Neuron (in vitro differentiated cells): ENCODE measurements at regions not wholly inside any gene's neighbourhood (a gene's known extent, or its start where the extent isn't known, plus 50 kb on each side); places are given as distances from the start of the nearest gene placed in this dataset.

Experiments used
- H2AFZ ChIP-seq: one replicate; pipeline ENCODE4 v1.6.1; 2013; ENCODE audit warnings: low read depth, mild to moderate bottlenecking, inconsistent platforms, low read length, moderate library complexity
- H3K27me3 ChIP-seq: one replicate; pipeline ENCODE4 v1.6.1; 2013; ENCODE audit warnings: low read length; ENCODE audit not compliant: insufficient read depth
- H3K36me3 ChIP-seq: one replicate; pipeline ENCODE4 v1.6.1; 2013; ENCODE audit warnings: low read length; ENCODE audit not compliant: insufficient read depth
- H3K4me1 ChIP-seq: one replicate; pipeline ENCODE4 v1.6.1; 2013; ENCODE audit warnings: low read length; ENCODE audit not compliant: insufficient read depth
- H3K4me3 ChIP-seq: 2 replicates; pipeline ENCODE4 v1.5.1; 2013; ENCODE audit warnings: mild to moderate bottlenecking, low read length, moderate library complexity
- H3K9me3 ChIP-seq: one replicate; pipeline ENCODE4 v1.6.1; 2013; ENCODE audit warnings: low read length

- Histone ChIP-seq H2AFZ (no peak overlapping the region), H3K4me3 (no peak overlapping the region), H3K4me1 (peaks cover 6% of the 10 kb centered on the region), H3K9me3 (no peaks in the 10 kb centered on the region), H3K27me3 (no peaks in the 10 kb centered on the region), H3K36me3 (no peaks in the 10 kb centered on the region)
These were observed 268.3 kb upstream of the CPNE8 start for GRCh38 chr12:39173726-39174125.

- Histone ChIP-seq H3K27me3 (no peaks in the 10 kb centered on the region), H3K4me3 (no peak overlapping the region), H3K4me1 (no peaks in the 10 kb centered on the region), H3K9me3 (no peaks in the 10 kb centered on the region), H3K36me3 (no peaks in the 10 kb centered on the region), H2AFZ (no peak overlapping the region)
These were observed 259.9 kb upstream of the CPNE8 start for GRCh38 chr12:39165338-39165737.

GRCh38 chr12:39161465-39162085 lies 256.2 kb upstream of the CPNE8 start:
- Histone ChIP-seq H3K27me3 (no peaks in the 10 kb centered on the region), H3K4me1 (no peaks in the 10 kb centered on the region), H2AFZ (no peak overlapping the region)

GRCh38 chr12:39157696-39158342 lies 252.4 kb upstream of the CPNE8 start:
- no peaks in the 10 kb centered on the region for H3K4me1 ChIP-seq

More at GRCh38 chr12:39161465-39162085, 256.2 kb upstream of the CPNE8 start:
- Histone ChIP-seq H3K36me3 (no peaks in the 10 kb centered on the region), H3K4me3 (no peak overlapping the region), H3K9me3 (no peaks in the 10 kb centered on the region)

GRCh38 chr12:39145175-39145999 lies 240.0 kb upstream of the CPNE8 start:
- H3K36me3 ChIP-seq, result no peaks in the 10 kb centered on the region
- H3K4me1 ChIP-seq, result no peaks in the 10 kb centered on the region
- H2AFZ ChIP-seq, result no peak overlapping the region
- no peak overlapping the region for H3K4me3 ChIP-seq
- no peaks in the 10 kb centered on the region for H3K27me3 ChIP-seq
- peaks cover 3% of the 10 kb centered on the region for H3K9me3 ChIP-seq

More at GRCh38 chr12:39157696-39158342, 252.4 kb upstream of the CPNE8 start:
- Histone ChIP-seq H3K36me3 (no peaks in the 10 kb centered on the region), H3K9me3 (no peaks in the 10 kb centered on the region), H3K4me3 (no peak overlapping the region), H3K27me3 (no peaks in the 10 kb centered on the region), H2AFZ (no peak overlapping the region)

- Histone ChIP-seq H3K9me3 (peaks cover 3% of the 10 kb centered on the region), H3K27me3 (no peaks in the 10 kb centered on the region), H2AFZ (no peak overlapping the region), H3K4me1 (no peaks in the 10 kb centered on the region), H3K4me3 (no peak overlapping the region), H3K36me3 (no peaks in the 10 kb centered on the region)
These were observed 239.2 kb upstream of the CPNE8 start for GRCh38 chr12:39144613-39145061.

- no peak overlapping the region for H3K4me3 ChIP-seq
- no peaks in the 10 kb centered on the region for H3K4me1 ChIP-seq
- H3K27me3 ChIP-seq, result no peaks in the 10 kb centered on the region
- no peaks in the 10 kb centered on the region for H3K9me3 ChIP-seq
- no peak overlapping the region for H2AFZ ChIP-seq
- H3K36me3 ChIP-seq, result no peaks in the 10 kb centered on the region
These were observed 232.9 kb upstream of the CPNE8 start for GRCh38 chr12:39138268-39138667.

GRCh38 chr12:39127401-39127800 lies 222.0 kb upstream of the CPNE8 start:
- Histone ChIP-seq H3K27me3 (no peaks in the 10 kb centered on the region), H3K4me1 (peaks cover 19% of the 10 kb centered on the region), H3K9me3 (no peaks in the 10 kb centered on the region), H3K4me3 (no peak overlapping the region), H3K36me3 (no peaks in the 10 kb centered on the region), H2AFZ (no peak overlapping the region)

- no peaks in the 10 kb centered on the region for H3K9me3 ChIP-seq
- H3K27me3 ChIP-seq, result no peaks in the 10 kb centered on the region
These were observed 220.2 kb upstream of the CPNE8 start for GRCh38 chr12:39125566-39125965.

GRCh38 chr12:39124768-39125167 lies 219.4 kb upstream of the CPNE8 start:
- H3K27me3 ChIP-seq, result no peaks in the 10 kb centered on the region
- H3K4me3 ChIP-seq, result no peak overlapping the region
- H3K36me3 ChIP-seq, result no peaks in the 10 kb centered on the region
- H2AFZ ChIP-seq, result no peak overlapping the region
- H3K9me3 ChIP-seq, result no peaks in the 10 kb centered on the region
- H3K4me1 ChIP-seq, result peaks cover 19% of the 10 kb centered on the region

More at GRCh38 chr12:39125566-39125965, 220.2 kb upstream of the CPNE8 start:
- Histone ChIP-seq H3K36me3 (no peaks in the 10 kb centered on the region), H3K4me1 (peaks cover 19% of the 10 kb centered on the region), H2AFZ (no peak overlapping the region), H3K4me3 (no peak overlapping the region)

- Histone ChIP-seq H3K4me3 (no peak overlapping the region), H3K27me3 (no peaks in the 10 kb centered on the region), H3K4me1 (peaks cover 12% of the 10 kb centered on the region), H3K36me3 (no peaks in the 10 kb centered on the region), H2AFZ (no peak overlapping the region), H3K9me3 (no peaks in the 10 kb centered on the region)
These were observed 218.3 kb upstream of the CPNE8 start for GRCh38 chr12:39123580-39124253.

GRCh38 chr12:39122562-39123204 lies 217.3 kb upstream of the CPNE8 start:
- peaks cover 12% of the 10 kb centered on the region for H3K4me1 ChIP-seq
- H3K4me3 ChIP-seq, result no peak overlapping the region
- no peaks in the 10 kb centered on the region for H3K9me3 ChIP-seq
- H3K27me3 ChIP-seq, result no peaks in the 10 kb centered on the region
- H3K36me3 ChIP-seq, result no peaks in the 10 kb centered on the region
- no peak overlapping the region for H2AFZ ChIP-seq
